NCI-H345 treated with DMSO at 0.1 percent for 48 hours (cell line): ENCODE measurements at regions not wholly inside any gene's neighbourhood (a gene's known extent, or its start where the extent isn't known, plus 50 kb on each side); places are given as distances from the start of the nearest gene placed in this dataset.
"Not testable (repeated sequence)": the region's sequence is repeated elsewhere in the genome, so short reads cannot be mapped to it uniquely, and the experiment has no call there.

Source experiments
- DNase-seq: peaks from one replicate; lab custom pipeline; 2025; ENCODE audit not compliant: unreplicated experiment; lab: John Stamatoyannopoulos, UW

GRCh38 chr1:118575060-118575459, 390.0 kb upstream of the SPAG17 start:
- DNase-seq: no peak

GRCh38 chr1:118564961-118565703, 380.1 kb upstream of the SPAG17 start:
- no peak for DNase-seq

GRCh38 chr1:118563981-118564951, 379.2 kb upstream of the SPAG17 start:
- no peak for DNase-seq

- no peak for DNase-seq
Measured at GRCh38 chr1:118558933-118559332, 373.9 kb upstream of the SPAG17 start.

GRCh38 chr1:118556936-118557335, 371.9 kb upstream of the SPAG17 start:
- DNase-seq: no peak

GRCh38 chr1:118555638-118556037, 370.6 kb upstream of the SPAG17 start:
- no peak for DNase-seq

- peak; percentile 41 for DNase-seq
Measured at GRCh38 chr1:118535901-118536300, 350.9 kb upstream of the SPAG17 start.

- DNase-seq: not testable (repeated sequence)
Measured at GRCh38 chr1:118511922-118512321, 326.9 kb upstream of the SPAG17 start.

- DNase-seq: peak; percentile 25
Measured at GRCh38 chr1:118504867-118505266, 319.8 kb upstream of the SPAG17 start.

GRCh38 chr1:118504221-118504644, 319.2 kb upstream of the SPAG17 start:
- DNase-seq: peak; percentile 10

GRCh38 chr1:118503752-118504151, 318.7 kb upstream of the SPAG17 start:
- DNase-seq: no peak

- DNase-seq: no peak
Measured at GRCh38 chr1:118494998-118495397, 310.0 kb upstream of the SPAG17 start.

GRCh38 chr1:118488787-118489186, 303.8 kb upstream of the SPAG17 start:
- DNase-seq: no peak

GRCh38 chr1:118487932-118488331, 302.9 kb upstream of the SPAG17 start:
- DNase-seq: no peak

GRCh38 chr1:118487091-118487490, 302.1 kb upstream of the SPAG17 start:
- DNase-seq: no peak

- no peak for DNase-seq
Measured at GRCh38 chr1:118486199-118486598, 301.2 kb upstream of the SPAG17 start.

- peak; percentile 2 for DNase-seq
Measured at GRCh38 chr1:118485757-118486156, 300.7 kb upstream of the SPAG17 start.

- no peak for DNase-seq
Measured at GRCh38 chr1:118484893-118485292, 299.9 kb upstream of the SPAG17 start.

- no peak for DNase-seq
Measured at GRCh38 chr1:118483245-118484006, 298.4 kb upstream of the SPAG17 start.

GRCh38 chr1:118481126-118481525, 296.1 kb upstream of the SPAG17 start:
- DNase-seq: no peak

- DNase-seq: no peak
Measured at GRCh38 chr1:118479351-118479750, 294.3 kb upstream of the SPAG17 start.
